HG02759 (cell line): ENCODE measurements at regions not wholly inside any gene's neighbourhood (a gene's known extent, or its start where the extent isn't known, plus 50 kb on each side); places are given as distances from the start of the nearest gene placed in this dataset.
"Not testable (repeated sequence)": the region's sequence is repeated elsewhere in the genome, so short reads cannot be mapped to it uniquely, and the experiment has no call there.

Experiments used
- ATAC-seq: cut with Tn5 transposase; IDR thresholded peaks from one replicate; pipeline ENCODE4 v1.9.1; 2021; ENCODE audit warnings: mild to moderate bottlenecking, moderate library complexity; ENCODE audit not compliant: unreplicated experiment

DNA sequence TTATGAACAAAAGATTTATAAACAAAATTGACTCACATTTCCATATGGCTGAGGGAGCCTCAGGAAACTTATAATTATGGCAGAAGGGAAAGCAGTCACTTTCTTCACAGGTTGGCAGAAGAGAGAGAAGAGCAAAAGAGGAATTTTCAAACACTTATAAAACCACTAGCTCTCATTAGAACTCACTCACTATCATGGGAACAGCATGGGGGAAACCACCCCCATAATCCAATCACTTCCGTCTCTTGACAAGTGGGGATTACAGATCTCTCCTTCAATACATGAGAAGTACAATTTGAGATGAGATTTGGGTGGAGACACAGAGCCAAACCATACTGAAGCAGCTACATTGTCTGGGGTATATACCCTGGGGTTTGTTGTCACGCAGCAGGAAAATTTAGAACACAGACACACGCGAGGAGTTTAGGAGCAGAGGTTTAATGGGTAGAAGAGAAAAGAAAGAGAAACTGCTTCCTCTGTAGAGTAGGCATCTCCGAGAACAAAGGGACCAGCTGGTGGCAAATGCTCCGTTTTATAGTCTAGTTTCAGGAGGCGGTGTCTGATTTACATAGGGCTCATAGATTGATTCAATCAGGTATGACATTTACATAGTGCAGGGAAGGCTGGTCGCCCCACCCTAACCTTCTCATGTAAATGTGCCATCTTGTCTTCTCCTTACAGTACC is 2277.7 kb upstream of the AGA start:
- ATAC-seq, result no peak

DNA sequence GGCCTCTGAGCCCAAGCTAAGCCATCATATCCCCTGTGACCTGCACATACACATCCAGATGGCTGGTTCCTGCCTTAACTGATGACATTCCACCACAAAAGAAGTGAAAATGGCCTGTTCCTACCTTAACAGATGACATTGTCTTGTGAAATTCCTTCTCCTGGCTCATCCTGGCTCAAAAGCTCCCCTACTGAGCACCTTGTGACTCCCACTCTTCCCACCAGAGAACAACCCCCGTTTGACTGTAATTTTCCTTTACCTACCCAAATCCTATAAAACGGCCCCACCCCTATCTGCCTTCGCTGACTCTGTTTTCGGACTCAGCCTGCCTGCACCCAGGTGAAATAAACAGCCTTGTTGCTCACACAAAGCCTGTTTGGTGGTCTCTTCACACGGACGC is 2284.3 kb upstream of the AGA start:
- not testable (repeated sequence) for ATAC-seq

DNA sequence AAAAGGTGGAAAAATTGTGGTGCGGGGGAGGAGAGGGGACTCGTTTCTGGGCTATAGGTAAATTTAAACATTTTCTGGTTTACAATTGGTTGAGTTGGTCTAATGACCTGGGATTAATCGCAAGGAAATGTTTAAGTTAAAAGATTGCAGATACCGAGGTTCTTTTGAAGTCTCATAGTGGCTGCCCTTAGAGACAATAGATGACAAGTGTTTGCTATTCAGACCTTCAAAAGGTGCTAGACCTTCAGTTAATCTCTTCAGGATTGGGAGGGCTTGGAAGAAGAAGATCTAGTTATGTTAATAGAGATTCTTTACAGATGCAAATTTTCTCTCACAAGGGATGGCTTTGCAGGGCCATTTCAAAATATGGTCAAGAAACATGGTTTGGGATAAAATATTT is 2286.1 kb upstream of the AGA start:
- no peak for ATAC-seq

DNA sequence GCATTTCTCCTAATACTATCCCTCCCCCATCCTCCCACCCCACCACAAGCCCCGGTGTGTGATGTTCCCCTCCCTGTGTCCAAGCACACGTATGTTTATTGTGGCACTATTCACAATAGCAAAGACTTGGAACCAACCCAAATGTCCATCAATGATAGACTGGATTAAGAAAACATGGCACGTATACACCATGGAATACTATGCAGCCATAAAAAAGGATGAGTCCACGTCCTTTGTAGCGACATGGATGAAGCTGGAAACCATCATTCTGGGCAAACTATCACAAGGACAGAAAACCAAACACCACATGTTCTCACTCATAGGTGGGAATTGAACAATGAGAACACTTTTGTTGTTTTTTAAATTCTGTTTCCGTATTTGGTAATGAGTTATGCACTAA is 2294.6 kb upstream of the AGA start:
- ATAC-seq, result not testable (repeated sequence)

DNA sequence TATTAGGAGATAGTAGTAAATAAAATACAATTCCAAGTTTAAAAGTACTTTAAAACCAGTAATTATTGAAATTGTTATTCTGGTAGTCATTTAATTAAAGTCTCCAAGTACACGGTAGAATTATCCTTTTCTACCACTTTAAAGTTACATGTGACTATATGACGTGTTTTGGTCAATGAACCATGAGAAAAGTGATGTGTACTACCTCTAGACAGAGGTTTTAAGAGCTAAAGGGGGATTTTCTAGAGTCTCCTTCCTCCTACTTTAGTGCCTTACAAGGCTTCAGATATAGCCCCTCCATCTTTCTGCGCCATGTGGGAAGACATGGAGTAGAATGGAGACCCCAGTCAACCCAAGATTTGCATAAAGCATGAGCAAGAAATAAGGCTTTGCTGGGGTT is 2296.6 kb upstream of the AGA start:
- ATAC-seq, result no peak

DNA sequence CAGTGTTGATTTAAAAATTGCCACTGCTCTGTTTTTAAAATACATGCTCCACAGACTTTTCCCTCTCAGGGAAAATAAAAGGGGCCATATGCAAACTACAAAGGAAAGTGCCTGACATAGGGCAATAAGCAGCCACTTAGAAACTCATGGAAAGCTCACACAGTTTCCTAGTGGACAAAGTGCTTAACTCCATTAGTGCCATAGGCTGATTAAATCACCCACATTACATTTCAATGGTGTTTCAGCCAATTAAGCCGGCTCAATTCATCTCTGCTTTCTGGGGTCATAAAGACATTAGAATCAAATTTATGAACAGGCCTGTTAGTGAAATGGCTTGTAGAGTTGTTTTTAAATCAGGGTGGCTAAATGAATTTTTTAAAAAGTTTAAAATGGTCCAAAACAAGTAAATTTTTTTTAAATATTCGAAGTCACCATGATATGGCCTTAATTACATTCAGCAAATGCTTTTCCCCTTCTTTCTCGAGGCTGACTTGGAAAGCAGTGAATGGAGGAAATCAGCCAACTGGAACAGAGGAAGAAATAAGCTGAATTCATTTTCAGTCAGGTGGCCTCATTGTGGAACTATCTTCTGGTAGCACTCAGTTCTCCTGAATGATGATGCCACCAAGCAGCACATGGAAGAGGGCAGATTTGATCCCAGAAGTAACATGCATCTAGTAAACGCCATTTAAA is 2305.1 kb upstream of the AGA start:
- no peak for ATAC-seq

DNA sequence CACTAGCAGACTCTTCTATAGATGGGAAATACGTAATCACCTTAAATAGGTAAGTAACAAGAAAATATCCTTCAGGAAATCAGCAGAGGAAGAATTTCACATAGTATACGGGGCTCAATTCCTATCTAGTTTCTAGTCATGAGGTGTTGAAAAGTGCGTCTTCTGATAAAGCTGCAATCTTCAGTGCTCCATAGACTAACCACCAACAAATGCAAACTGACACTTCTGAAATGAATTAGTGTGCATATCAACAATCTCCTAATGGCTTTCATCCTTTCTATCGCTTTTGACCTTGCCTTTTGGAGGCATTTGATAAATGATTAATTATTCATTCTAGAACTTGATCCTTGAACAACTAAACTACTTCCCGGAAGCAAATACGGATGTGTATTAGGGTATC is 2306.6 kb upstream of the AGA start:
- ATAC-seq, result no peak

DNA sequence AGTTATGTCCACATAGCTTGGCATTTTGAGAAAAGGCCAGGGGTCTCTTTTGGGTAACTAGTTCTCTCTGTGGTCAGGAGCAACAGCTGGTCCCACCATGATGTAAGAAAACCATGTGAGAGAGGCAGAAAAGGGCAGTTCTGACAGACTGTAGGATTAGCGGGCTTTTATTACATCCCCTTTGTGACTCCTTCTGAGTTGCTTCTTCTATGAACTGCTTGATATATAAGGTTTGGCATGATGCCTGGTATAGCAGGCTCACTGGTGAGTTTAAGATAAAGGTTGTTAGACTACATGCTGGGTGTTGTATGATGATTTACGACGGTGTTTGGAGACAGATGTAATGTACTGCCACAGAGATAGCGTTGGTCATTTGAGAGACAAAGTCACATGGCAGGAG is 2308.1 kb upstream of the AGA start:
- ATAC-seq, result no peak

DNA sequence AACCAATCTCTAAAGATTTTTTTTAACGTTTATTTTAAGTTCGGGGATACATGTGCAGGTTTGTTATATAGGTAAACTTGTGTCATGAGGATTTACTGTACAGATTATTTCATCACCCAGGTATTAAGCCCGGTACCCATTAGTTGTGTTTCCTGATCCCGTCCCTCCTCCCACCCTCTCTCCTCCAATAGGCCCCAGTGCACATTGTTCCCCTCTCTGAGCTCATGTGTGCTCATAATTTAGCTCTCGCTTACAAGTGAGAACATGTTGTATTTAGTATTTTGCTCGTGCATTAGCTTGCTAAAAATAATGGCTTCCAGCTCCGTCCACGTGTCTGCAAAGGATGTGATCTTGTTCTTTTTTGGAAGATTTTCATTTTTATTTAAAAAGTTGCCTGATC is 2309.4 kb upstream of the AGA start:
- ATAC-seq, result no peak

DNA sequence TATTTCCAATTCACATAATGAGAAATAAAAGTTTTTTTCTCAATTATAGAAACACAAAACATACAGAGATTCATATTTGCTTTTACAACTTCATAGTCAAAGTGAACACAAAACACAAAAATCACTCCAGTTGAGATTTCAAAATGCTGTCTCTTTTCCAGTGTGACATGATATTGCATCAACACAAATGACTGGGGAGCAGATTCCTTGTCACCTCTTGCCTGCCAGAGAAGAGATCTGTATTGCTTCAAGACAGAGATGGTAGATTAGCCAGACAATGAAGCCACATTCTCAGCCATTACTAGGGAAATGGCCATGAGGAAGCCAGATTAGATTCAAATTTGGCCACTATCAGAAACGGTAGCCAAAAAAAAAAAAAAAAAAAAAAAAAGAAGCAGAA is 2313.1 kb upstream of the AGA start:
- no peak for ATAC-seq

DNA sequence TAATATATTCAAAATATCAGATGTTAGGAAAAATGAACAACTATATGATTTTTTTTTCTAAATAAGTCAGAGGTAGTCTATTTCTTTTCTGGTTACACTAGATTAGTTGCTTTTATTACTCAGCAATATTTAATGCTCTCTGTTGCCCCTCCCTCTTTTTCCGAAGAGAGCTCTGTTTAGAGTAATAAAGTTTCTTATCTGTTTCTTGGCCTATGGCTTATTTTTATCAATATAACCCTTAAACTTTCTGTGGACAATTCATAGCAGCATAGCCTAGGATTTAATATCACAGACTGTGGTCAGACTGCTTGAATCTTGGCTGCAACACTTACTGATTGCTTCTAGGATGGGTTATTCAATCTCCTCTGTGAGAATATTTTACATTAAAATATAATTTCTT is 2315.4 kb upstream of the AGA start:
- no peak for ATAC-seq

DNA sequence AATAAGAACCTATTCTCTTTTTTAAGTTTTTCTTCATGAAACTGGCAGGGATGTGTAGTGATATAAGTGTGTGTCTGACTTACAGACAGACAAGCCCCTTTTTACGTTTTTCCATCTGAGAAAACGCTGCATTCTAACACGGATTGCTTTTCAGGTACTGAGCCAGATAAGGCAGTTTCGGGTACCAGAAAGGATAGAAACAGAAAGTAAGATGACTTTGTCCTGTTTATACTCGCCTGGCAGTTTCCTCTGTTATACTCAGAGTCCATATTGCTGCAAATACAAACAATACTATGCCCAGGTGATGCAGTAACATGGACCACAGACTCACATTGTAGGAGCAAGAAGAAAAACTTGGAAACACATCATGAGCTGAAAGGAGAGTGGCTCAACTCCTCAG is 2320.6 kb upstream of the AGA start:
- ATAC-seq, result no peak

DNA sequence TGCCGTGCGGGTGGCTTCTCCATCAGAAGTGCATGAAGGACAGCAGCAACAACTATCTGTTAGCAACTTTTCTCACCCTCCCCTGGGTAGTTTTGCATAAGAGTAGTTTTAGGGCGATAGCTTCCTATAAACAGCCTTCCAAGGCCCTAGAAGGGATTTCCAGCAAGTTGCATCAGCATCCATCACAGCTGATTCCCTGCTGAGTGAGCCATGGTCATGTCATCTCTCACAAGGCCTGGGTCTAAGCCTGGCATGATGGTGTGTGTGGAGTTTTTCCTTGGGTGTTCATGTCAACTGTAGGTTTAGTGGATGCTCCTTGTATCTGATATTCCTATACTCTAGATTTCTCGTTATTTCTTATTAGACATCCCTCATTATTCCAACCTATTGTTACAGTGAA is 2324.7 kb upstream of the AGA start:
- no peak for ATAC-seq

DNA sequence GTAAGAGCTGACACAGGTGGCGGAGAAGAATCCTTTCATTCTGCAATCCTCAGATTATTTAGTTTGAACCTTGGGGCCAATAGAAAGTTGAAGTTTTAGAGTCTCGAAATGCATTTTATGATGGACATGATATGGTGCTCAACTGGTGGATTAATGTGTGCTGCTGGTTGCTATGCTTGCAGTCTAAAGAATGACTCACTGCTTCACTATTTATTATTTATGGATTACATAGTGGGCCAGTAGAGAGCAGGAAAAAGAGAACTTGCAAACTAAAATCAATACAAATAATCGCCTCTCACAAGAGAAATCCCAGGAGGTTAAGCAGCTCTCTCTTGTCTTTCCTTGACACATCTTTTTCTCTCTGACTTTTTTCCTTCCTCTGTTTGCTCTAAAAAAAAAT is 2326.8 kb upstream of the AGA start:
- no peak for ATAC-seq

DNA sequence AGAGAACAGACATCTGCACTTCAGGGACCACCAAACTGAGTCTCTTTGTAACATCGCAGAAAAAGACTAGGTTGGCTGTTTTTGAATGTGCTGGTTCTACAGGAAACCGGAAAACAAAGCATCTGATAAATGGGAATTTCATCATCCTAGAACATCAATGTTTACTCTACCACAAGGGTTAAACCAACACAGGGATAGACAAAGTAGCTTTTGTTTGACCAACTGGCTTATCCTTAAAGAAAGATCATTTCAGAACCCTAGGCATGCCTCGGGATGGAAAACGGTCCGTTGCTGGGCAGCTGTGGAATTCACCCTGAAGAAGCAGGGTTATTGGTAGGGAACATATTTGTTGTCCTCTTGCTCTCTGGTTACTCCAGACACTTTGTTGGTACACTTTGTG is 2355.5 kb upstream of the AGA start:
- ATAC-seq, result no peak

DNA sequence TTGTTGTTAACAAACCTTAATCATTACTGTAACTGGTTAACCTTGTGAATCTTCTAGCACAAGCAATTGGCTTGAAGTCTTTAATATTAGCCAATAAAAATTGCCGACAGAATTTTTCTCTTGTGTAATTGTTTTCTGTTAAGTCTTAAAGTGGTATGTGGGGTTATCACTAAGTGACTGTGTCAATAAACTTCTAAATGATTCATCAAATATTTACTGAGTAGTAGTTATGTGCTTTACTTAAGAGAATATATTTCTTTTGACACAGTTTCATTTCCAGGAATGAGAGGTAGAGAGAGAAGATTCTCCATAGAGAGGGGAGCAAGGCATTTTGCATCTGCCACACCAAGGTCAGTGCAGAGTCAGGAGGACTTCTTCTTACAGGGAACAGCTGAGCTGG is 2361.6 kb upstream of the AGA start:
- ATAC-seq, result no peak

DNA sequence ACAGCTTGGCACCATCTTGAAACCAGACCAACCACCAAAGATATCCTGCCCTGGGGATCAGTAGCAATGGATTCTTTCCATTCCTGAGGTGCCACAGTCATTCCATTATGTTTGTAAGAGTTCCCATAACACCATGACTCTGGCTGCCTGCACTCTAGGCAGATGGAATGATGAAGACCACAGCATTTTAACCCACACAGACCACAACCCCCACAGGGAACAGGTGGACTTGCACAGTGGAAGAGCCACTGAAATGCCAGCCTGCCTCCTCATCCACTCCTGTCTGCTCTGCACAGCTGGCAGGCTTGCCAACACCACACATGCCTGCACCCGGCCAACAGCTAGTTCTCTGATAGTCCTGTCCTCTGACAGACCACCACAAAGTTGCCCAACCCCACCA is 2362.2 kb upstream of the AGA start:
- ATAC-seq, result no peak

DNA sequence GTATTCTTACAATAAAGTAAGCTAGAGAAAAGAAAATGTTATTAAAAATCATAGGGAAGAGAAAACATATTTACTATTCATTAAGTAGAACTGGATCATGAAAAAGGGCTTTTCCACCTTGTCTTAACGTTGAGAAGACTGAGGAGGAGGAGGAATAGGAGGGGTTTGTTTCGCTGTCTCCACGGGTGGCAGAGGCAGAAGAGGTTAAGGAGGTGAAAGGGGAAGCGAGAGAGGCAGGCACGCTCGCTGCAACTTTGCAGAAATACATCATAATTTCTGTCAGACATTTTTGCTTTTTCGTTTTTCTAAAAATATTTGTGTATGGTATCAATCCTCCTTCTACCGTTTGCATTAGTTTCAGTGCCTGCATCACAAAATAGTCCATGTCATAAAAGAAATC is 2375.1 kb upstream of the AGA start:
- no peak for ATAC-seq

DNA sequence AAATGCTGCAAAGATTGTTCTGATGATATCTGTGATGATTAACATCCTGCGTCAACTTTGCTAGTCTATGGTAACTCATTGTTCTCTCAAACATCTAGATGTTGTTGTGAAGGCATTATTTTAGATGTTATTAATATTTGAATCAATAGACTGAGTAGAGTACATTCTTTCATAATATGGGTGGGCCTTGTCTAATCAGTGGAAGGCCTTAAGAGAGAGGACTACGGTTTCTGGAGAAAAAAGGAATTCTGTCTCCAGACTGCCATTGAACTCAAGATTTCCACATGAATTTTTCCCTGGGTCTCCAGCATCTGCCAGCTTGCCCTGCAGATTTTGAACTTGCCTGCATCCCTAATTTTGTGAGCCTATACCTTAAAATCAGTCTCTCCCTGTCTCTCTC is 2381.1 kb upstream of the AGA start:
- ATAC-seq, result no peak

DNA sequence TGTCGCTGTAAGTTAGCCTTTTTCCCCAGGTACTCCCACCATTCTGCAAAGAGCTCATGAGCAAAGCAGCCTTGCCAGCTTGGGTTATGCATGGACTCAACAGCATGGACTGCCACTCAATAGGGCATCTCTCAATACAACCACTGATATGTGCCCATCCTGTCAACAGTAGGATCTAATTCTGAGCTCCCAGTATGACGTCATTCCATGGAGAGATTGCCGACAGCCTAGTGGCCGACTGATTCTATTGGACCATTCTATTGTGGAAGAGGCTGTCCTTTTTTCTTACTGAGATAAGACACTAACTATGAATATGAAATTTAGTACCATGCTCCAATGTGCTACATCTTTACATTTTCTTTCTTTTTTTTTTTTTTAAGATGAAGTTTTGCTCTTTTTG is 2389.0 kb upstream of the AGA start:
- no peak for ATAC-seq

DNA sequence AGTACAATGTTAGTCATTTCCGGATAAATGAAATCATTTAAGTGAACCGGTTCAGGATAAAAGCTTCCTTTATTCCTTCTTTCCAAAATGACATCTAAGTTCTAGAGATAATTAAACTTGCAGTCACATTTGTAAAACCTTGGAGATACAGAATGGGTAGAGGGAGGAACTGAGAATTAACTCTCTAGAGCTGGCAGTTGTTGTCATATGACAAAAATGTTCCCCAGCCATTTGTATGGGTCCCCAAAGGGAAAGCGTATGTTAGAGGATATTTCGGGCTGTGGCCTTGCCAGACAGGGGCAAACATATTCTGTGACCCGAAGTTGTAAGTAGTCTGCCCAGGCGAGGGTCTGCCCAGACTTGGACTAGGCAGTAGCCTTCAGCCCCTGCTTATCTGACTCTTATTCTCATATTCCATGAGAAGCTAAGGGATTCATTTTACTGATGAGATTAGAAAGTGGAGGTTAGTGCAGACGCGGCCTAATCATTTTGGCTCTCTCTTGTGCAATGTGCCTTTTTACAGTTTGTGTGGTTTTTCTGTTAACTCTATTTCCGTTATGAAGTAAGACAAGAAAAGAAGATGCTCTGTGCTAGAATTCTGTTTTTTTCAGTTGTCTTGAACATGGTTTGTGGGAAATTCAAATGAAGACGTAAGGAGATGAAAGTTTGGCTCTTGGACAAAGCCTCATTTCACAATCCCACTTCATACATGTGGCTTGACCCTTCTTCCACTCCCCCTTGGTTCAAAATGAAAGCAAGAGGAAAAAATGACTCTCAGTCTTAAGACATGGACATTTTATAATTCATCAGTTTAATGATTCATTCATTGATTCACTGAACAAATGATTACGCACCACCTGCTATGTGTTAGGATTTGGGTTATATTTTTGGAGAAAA is 2394.2 kb upstream of the AGA start:
- no peak for ATAC-seq

DNA sequence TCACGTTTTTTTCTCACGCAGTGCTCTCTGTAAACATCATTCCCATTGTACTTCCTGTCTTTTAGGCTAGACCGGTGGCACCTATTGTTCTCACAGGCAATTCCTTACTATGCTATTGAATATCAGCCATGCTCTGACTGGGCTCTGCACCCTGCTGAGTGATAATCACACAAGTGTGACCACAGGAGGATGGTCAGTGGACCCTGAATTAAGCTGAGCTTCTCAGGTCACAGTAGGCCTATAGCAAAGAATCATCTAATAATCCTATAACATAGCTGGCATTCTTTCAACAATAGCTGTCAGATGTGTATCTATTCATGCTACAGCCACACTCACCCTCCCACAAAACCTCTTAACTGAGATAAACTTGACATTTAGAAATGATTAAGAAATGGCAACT is 2399.8 kb upstream of the TENM3 start:
- ATAC-seq, result no peak
